CD4-positive, alpha-beta T cell (primary cell): ENCODE measurements at regions not wholly inside any gene's neighbourhood (a gene's known extent, or its start where the extent isn't known, plus 50 kb on each side); places are given as distances from the start of the nearest gene placed in this dataset.

ENCODE experiments used
- ATAC-seq: fragments of 200-7000 bp; cut with Tn5 transposase; one replicate; pipeline ENCODE4 v1.10.0; 2022; ENCODE audit warnings: mild to moderate bottlenecking; ENCODE audit not compliant: poor library complexity
- CTCF ChIA-PET: fragments of 350-600 bp; sonication (Branson Sonifier 250); formaldehyde crosslinking; loops from one replicate; lab custom pipeline; 2021; ENCODE audit warnings: antibody characterized with exemption, inconsistent platforms; lab: Charles Lee
- POLR2A ChIA-PET: fragments of 350-600 bp; sonication (Branson Sonifier 250); formaldehyde crosslinking; loops from one replicate; lab custom pipeline; 2021; ENCODE audit warnings: antibody characterized with exemption, inconsistent platforms; lab: Charles Lee
- DNase-seq, 14 experiments: peaks; one replicate each; pipeline ENCODE4 v3.0.0-alpha.2; 2013 to 2020; ENCODE audit warnings: mixed read lengths in 2 of 14
- H3K27ac ChIP-seq, 2 donors: one replicate each; pipeline versions ENCODE4 v1.5.1 to v1.7.0; 2013; ENCODE audit warnings: low read length in 2 of 2, low read depth in 1 of 2, mild to moderate bottlenecking in 1 of 2
- H3K27me3 ChIP-seq, 2 experiments: 1 replicate in 1 of 2; 2 replicates in 1 of 2; pipeline versions ENCODE4 v1.6.1 to v1.7.0; 2013; ENCODE audit warnings: low read length in 2 of 2, control low read depth in 1 of 2, mild to moderate bottlenecking in 1 of 2, moderate library complexity in 1 of 2; ENCODE audit not compliant: insufficient read depth in 2 of 2, control insufficient read depth in 1 of 2
- H3K36me3 ChIP-seq: one replicate; pipeline ENCODE4 v1.6.1; 2013; ENCODE audit warnings: low read length, control low read depth; ENCODE audit not compliant: insufficient read depth
- H3K4me1 ChIP-seq: one replicate; pipeline ENCODE4 v1.6.1; 2013; ENCODE audit warnings: low read length, control low read depth; ENCODE audit not compliant: insufficient read depth
- H3K4me3 ChIP-seq: one replicate; pipeline ENCODE4 v1.5.1; 2013; ENCODE audit warnings: mild to moderate bottlenecking, low read length, moderate library complexity
- H3K9me3 ChIP-seq, 2 experiments: 1 replicate in 1 of 2; 2 replicates in 1 of 2; pipeline versions ENCODE4 v1.6.1 to v1.7.0; 2013; ENCODE audit warnings: low read length in 2 of 2, mild to moderate bottlenecking in 2 of 2, control low read depth in 1 of 2, moderate library complexity in 1 of 2; ENCODE audit not compliant: control insufficient read depth in 1 of 2, insufficient read depth in 1 of 2
- H3K27ac Mint-ChIP-seq: one replicate; pipeline ENCODE4 v1.8.0; 2020; ENCODE audit warnings: mixed read lengths
- H3K27me3 Mint-ChIP-seq: one replicate; pipeline ENCODE4 v1.8.0; 2021; ENCODE audit warnings: mixed read lengths
- H3K36me3 Mint-ChIP-seq: one replicate; pipeline ENCODE4 v1.8.0; 2021; ENCODE audit warnings: low read depth, mixed read lengths
- H3K4me1 Mint-ChIP-seq: one replicate; pipeline ENCODE4 v1.8.0; 2021; ENCODE audit warnings: low read depth, mixed read lengths
- H3K4me3 Mint-ChIP-seq: one replicate; pipeline ENCODE4 v1.8.0; 2020; ENCODE audit warnings: mild to moderate bottlenecking, mixed read lengths
- H3K9me3 Mint-ChIP-seq: one replicate; pipeline ENCODE4 v1.8.0; 2020; ENCODE audit warnings: mixed read lengths
- intact Hi-C, 2 experiments: fragments of 100-400 bp; cut with DNase I in 1 of 2; cut with micrococcal nuclease in 1 of 2; formaldehyde crosslinking; loops; one replicate each; pipeline versions ENCODE4 v1.15.1 to v1.9.0; 2023 to 2025; cut with DNase I, micrococcal nuclease
- TF ChIP-seq, protein P1 (sequence below): fragments of 200-600 bp; IDR thresholded peaks from one replicate; pipeline ENCODE4 v1.8.0; 2022; ENCODE audit warnings: antibody characterized with exemption, mild to moderate bottlenecking

DNA sequence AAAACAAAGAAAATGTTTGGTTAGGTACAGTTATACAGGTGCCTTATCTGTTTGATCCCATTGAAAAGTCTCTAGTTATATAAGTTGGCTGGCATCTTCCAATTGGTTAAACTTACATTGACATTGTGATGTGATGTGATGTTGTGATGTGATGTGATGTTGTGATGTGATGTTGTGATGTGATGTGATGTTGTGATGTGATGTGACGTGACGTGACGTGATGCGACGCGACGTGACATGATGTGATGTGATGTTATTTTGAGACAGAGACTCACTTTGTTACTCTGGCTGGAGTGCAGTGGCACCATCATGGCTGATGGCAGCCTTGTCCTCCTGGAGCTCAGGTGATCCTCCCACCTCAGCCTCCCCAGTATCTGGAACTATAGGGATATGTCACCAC is 507.6 kb downstream of the HAO1 start:
- no peaks in the 10 kb centered on the region for H3K4me1 Mint-ChIP-seq
- no peaks in the 10 kb centered on the region for H3K4me1 ChIP-seq
- DNase-seq (no peak), ATAC-seq (no peak)
- H3K27ac ChIP-seq, result no peak overlapping the region
- no peak overlapping the region for H3K27ac Mint-ChIP-seq
- H3K27me3 Mint-ChIP-seq, result no peaks in the 10 kb centered on the region
- intact Hi-C loops, result no loop called here
- ChIA-PET CTCF (no interaction called here), POLR2A (no interaction called here)
- no peaks in the 10 kb centered on the region for H3K36me3 Mint-ChIP-seq
- H3K4me3 ChIP-seq, result no peak overlapping the region
- TF ChIP-seq, protein P1, sequence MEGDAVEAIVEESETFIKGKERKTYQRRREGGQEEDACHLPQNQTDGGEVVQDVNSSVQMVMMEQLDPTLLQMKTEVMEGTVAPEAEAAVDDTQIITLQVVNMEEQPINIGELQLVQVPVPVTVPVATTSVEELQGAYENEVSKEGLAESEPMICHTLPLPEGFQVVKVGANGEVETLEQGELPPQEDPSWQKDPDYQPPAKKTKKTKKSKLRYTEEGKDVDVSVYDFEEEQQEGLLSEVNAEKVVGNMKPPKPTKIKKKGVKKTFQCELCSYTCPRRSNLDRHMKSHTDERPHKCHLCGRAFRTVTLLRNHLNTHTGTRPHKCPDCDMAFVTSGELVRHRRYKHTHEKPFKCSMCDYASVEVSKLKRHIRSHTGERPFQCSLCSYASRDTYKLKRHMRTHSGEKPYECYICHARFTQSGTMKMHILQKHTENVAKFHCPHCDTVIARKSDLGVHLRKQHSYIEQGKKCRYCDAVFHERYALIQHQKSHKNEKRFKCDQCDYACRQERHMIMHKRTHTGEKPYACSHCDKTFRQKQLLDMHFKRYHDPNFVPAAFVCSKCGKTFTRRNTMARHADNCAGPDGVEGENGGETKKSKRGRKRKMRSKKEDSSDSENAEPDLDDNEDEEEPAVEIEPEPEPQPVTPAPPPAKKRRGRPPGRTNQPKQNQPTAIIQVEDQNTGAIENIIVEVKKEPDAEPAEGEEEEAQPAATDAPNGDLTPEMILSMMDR, result no peak
- H3K27me3 ChIP-seq, result no peaks in the 10 kb centered on the region
- H3K9me3 Mint-ChIP-seq, result peaks cover 3% of the 10 kb centered on the region
- H3K4me3 Mint-ChIP-seq, result no peak overlapping the region
- H3K36me3 ChIP-seq, result no peaks in the 10 kb centered on the region
- H3K9me3 ChIP-seq, result peaks cover 0 to 3% of the 10 kb centered on the region in 2 experiments

DNA sequence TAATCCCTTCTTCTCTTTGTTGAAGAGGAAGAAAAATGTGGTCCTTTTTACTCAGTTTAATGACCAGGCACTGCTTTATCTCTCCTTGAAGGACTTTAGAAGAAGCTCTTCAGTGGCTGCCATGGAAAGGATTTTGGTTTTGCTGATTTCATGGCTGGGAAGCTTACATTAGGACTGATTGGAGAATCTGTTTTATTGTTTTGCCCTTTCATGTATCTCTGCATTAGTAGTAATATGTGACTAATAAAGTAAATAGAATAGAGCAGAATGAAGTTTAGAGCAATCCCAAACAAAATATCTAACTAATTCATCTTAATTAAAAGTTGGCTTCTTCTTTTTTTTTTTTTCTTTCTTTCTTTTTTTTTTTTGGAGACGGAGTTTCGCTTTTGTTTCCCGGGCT is 502.9 kb downstream of the HAO1 start:
- no peak overlapping the region for H3K4me3 Mint-ChIP-seq

DNA sequence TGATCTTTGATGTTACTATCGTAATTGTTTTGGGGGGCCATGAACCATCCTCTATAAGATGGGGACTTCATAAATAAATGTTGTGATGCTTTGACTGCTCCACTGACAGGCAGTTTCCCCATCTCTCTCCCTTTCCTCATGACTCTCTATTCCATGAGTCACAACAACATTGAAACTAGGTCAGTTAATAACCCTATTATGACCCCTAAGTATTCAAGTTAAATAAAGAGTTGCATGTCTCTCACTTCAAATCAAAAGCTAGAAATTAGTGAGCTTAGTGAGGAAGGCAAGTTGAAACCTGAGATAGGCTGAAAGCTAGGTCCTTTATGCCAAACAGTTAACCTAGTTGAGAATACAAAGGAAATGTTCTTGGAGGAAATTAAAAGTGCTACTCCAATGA is 491.0 kb downstream of the HAO1 start:
- Mint-ChIP-seq H3K4me1 (no peaks in the 10 kb centered on the region), H3K36me3 (no peaks in the 10 kb centered on the region), H3K9me3 (peaks cover 11% of the 10 kb centered on the region), H3K27ac (no peak overlapping the region), H3K27me3 (no peaks in the 10 kb centered on the region), H3K4me3 (no peak overlapping the region)
- TF ChIP-seq, protein P1, result no peak
- Histone ChIP-seq H3K4me3 (no peak overlapping the region), H3K27me3 (no peaks in the 10 kb centered on the region), H3K9me3 (peaks cover 0 to 7% of the 10 kb centered on the region in 2 experiments), H3K36me3 (no peaks in the 10 kb centered on the region), H3K4me1 (no peaks in the 10 kb centered on the region), H3K27ac (no peak overlapping the region)
- ChIA-PET POLR2A (no interaction called here), CTCF (no interaction called here)
- DNase-seq (no peak), ATAC-seq (no peak)
- intact Hi-C loops, result no loop called here

More for the DNA sequence above, 502.9 kb downstream of the HAO1 start:
- Histone ChIP-seq H3K27ac (no peak overlapping the region), H3K9me3 (peaks cover 0 to 3% of the 10 kb centered on the region in 2 experiments), H3K36me3 (no peaks in the 10 kb centered on the region), H3K27me3 (no peaks in the 10 kb centered on the region), H3K4me3 (no peak overlapping the region), H3K4me1 (no peaks in the 10 kb centered on the region)
- Mint-ChIP-seq H3K36me3 (no peaks in the 10 kb centered on the region), H3K4me1 (no peaks in the 10 kb centered on the region), H3K27me3 (no peaks in the 10 kb centered on the region), H3K27ac (no peak overlapping the region), H3K9me3 (peaks cover 5% of the 10 kb centered on the region)
- POLR2A ChIA-PET, result no interaction called here
- intact Hi-C loops, result no loop called here
- CTCF ChIA-PET, result no interaction called here
- TF ChIP-seq, protein P1, result no peak
- ATAC-seq (no peak), DNase-seq (no peak)
